GM12878 (cell line): ENCODE measurements at regions not wholly inside any gene's neighbourhood (a gene's known extent, or its start where the extent isn't known, plus 50 kb on each side); places are given as distances from the start of the nearest gene placed in this dataset.

ENCODE experiments used
- ATAC-seq: fragments of 200-7000 bp; cut with Tn5 transposase; 3 replicates; pipeline ENCODE4 v1.9.1; 2020; ENCODE audit warnings: mild to moderate bottlenecking, moderate library complexity
- BruUV-seq: library from RNA; stranded (reverse); fragments of 400-500 nt; replicated peaks from 2 replicates; lab custom pipeline; 2021; lab: Mats Ljungman, UMichigan
- CTCF ChIA-PET: fragments of 300-600 bp; sonication (Branson Sonifier 250); formaldehyde crosslinking; extraction: SDS; loops from one replicate; lab custom pipeline; 2021; ENCODE audit warnings: inconsistent platforms; lab: Yijun Ruan, JAX
- POLR2A ChIA-PET: fragments of 350-600 bp; formaldehyde crosslinking; extraction: SDS; loops from one replicate; lab custom pipeline; 2021; ENCODE audit warnings: inconsistent platforms; lab: Charles Lee
- RAD21 ChIA-PET: fragments of 300-600 bp; sonication (Branson Sonifier 250); formaldehyde crosslinking; loops from one replicate; lab custom pipeline; 2023; ENCODE audit warnings: antibody characterized with exemption; ENCODE audit not compliant: unreplicated experiment; lab: Charles Lee
- SMC1A ChIA-PET: fragments of 300-600 bp; sonication (Branson Sonifier 250); formaldehyde crosslinking; loops from one replicate; lab custom pipeline; 2023; ENCODE audit not compliant: unreplicated experiment, uncharacterized antibody; lab: Charles Lee
- DNase-seq: peaks from one replicate; pipeline ENCODE4 v3.0.0-alpha.2; 2011; ENCODE audit warnings: low read depth, low spot score
- FAIRE-seq: peaks from 3 replicates; lab custom pipeline; 2011; peaks lifted over from hg19 to GRCh38; lab: Jason Lieb, UNC
- H2AFZ ChIP-seq: 2 replicates; pipeline ENCODE4 v1.6.0; 2011; ENCODE audit warnings: low read depth, low read length, control low read depth; ENCODE audit not compliant: control insufficient read depth
- H3K27ac ChIP-seq: 2 replicates; pipeline ENCODE4 v1.5.1; 2011; ENCODE audit warnings: control low read depth; ENCODE audit not compliant: control insufficient read depth, insufficient read depth
- H3K27me3 ChIP-seq, 2 experiments: replicated peaks in 1 of 2; 2 replicates each; pipeline versions ENCODE4 v1.6.0 to v1.6.1; 2011; ENCODE audit warnings: low read length in 1 of 2; ENCODE audit not compliant: control insufficient read depth in 2 of 2, insufficient read depth in 2 of 2
- H3K36me3 ChIP-seq, 2 experiments: 2 replicates each; pipeline ENCODE4 v1.5.1; 2011; ENCODE audit warnings: low read length in 1 of 2; ENCODE audit not compliant: control insufficient read depth in 2 of 2, insufficient read depth in 2 of 2
- H3K4me1 ChIP-seq: 2 replicates; pipeline ENCODE4 v1.6.1; 2011; ENCODE audit warnings: mild to moderate bottlenecking, low read length, moderate library complexity, mixed read lengths; ENCODE audit not compliant: control insufficient read depth, insufficient read depth
- H3K4me2 ChIP-seq: 2 replicates; pipeline ENCODE4 v1.6.0; 2011; ENCODE audit warnings: control low read depth; ENCODE audit not compliant: control insufficient read depth, insufficient read depth
- H3K4me3 ChIP-seq: fragments of 200-600 bp; sonication (generic); 2 replicates; pipeline ENCODE4 v1.5.1; 2016
- H3K79me2 ChIP-seq: 2 replicates; pipeline ENCODE4 v1.6.0; 2011; ENCODE audit warnings: low read length; ENCODE audit not compliant: control insufficient read depth, insufficient read depth
- H3K9ac ChIP-seq: 2 replicates; pipeline ENCODE4 v1.8.0; 2011; ENCODE audit warnings: low read length, control low read depth, mixed read lengths; ENCODE audit not compliant: control insufficient read depth, insufficient read depth
- H3K9me3 ChIP-seq: replicated peaks from 3 replicates; pipeline ENCODE4 v1.5.1; 2011; ENCODE audit warnings: mild to moderate bottlenecking, low read length; ENCODE audit not compliant: control insufficient read depth, insufficient read depth
- H4K20me1 ChIP-seq: 2 replicates; pipeline ENCODE4 v1.6.0; 2011; ENCODE audit not compliant: control insufficient read depth, insufficient read depth
- MEF2B ChIP-seq: fragments of 450-650 bp; IDR thresholded peaks from 2 replicates; pipeline ENCODE4 v1.6.1; 2018; ENCODE audit warnings: mild to moderate bottlenecking, moderate library complexity; ENCODE audit not compliant: partially characterized antibody, poor library complexity, severe bottlenecking
- NFIC ChIP-seq: IDR thresholded peaks from 2 replicates; pipeline ENCODE4 v1.6.1; 2012; ENCODE audit warnings: low read depth, mild to moderate bottlenecking, inconsistent platforms, low read length, moderate library complexity
- ZBED1 ChIP-seq: IDR thresholded peaks from 2 replicates; pipeline ENCODE4 v1.6.1; 2016; ENCODE audit warnings: borderline replicate concordance
- WGBS: methylation state at CpG from one replicate; pipeline ENCODE4 v1.1.6; 2016; ENCODE audit warnings: low lambda C conversion rate; ENCODE audit not compliant: insufficient replicate concordance, insufficient coverage; ENCODE audit errors: missing lambda C conversion rate; 5-methylcytosine and 5-hydroxymethylcytosine counted together
- in situ Hi-C: fragments of 300-500 bp; cut with MboI; formaldehyde crosslinking; loops from 9 replicates; pipeline ENCODE4 v1.14.3; 2018; ENCODE audit warnings: mixed read lengths
- intact Hi-C: fragments of 100-400 bp; cut with micrococcal nuclease; formaldehyde crosslinking; loops from one replicate; pipeline ENCODE4 v1.14.2; 2022; ENCODE audit not compliant: unreplicated experiment

DNA sequence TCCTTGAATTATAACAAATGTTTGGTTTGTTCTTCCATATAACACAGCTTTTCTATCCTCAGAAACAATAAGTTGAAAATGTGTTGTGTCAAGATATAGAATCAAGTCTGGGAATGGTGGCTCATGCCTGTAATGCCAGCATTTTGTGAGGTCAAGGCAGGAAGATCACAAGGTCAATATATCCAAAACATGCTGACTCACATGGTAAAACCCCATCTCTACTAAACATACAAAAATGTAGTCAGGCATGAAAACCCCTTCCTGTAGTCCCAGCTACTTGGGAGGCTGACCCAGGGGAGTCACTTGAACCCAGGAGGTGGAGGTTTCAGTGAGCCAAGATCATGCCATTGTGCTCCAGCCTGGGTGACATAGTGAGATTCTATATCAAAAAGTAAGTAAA is 934.2 kb upstream of the AMELY start:
- no peak for FAIRE-seq
- SMC1A ChIA-PET: no interaction called here
- no TSS peak for BruUV-seq
- intact Hi-C loops: no loop called here
- Histone ChIP-seq H4K20me1 (no peaks in the 10 kb centered on the region), H3K36me3 (no peaks in the 10 kb centered on the region), H3K27me3 (no peaks in the 10 kb centered on the region), H3K9ac (no peak overlapping the region), H3K4me1 (no peaks in the 10 kb centered on the region), H3K79me2 (no peaks in the 10 kb centered on the region), H3K4me2 (no peak overlapping the region), H3K4me3 (no peak overlapping the region), H3K27ac (no peak overlapping the region), H2AFZ (no peak overlapping the region), H3K9me3 (no peaks in the 10 kb centered on the region)
- in situ Hi-C loops: no loop called here
- no peak for ATAC-seq
- RAD21 ChIA-PET: no interaction called here
- TF ChIP-seq MEF2B: no peak
- TF ChIP-seq NFIC: no peak
- CTCF ChIA-PET: no interaction called here
- POLR2A ChIA-PET: no interaction called here
- DNase-seq: no peak

DNA sequence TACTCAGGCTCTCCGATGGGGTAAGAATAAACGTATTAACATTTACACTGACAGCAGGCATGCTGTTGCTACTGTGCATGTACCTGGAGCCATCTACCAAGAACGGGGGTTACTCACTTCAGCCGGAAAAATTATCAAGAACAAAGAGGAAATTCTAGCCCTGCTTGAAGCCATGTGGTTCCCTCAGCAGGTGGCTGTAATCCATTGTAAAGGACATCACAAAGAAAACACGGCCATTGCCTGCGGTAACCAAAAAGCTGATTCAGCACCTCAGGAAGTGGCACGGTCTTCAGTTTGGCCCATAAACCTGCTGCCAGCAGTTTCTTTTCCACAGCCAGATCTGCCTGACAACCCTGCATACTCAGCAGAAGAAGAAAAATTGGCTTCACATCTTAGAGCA is 925.5 kb upstream of the AMELY start:
- ChIA-PET POLR2A (no interaction called here), CTCF (no interaction called here), SMC1A (no interaction called here), RAD21 (no interaction called here)
- H3K4me1 ChIP-seq: no peaks in the 10 kb centered on the region
- ATAC-seq: no peak
- no peaks in the 10 kb centered on the region for H3K27me3 ChIP-seq
- H3K9me3 ChIP-seq: no peaks in the 10 kb centered on the region
- no peaks in the 10 kb centered on the region for H4K20me1 ChIP-seq
- no peak overlapping the region for H3K4me2 ChIP-seq
- no peak overlapping the region for H3K27ac ChIP-seq
- H3K79me2 ChIP-seq: no peaks in the 10 kb centered on the region
- no peaks in the 10 kb centered on the region for H3K36me3 ChIP-seq
- no CpG with 5 or more reads among the region's 7 CpGs for WGBS
- no peak overlapping the region for H3K4me3 ChIP-seq
- H3K9ac ChIP-seq: no peak overlapping the region
- no peak for FAIRE-seq
- no peak for TF ChIP-seq ZBED1
- intact Hi-C loops: no loop called here
- in situ Hi-C loops: no loop called here
- no peak overlapping the region for H2AFZ ChIP-seq
- no TSS peak for BruUV-seq
- no peak for DNase-seq
